ENCODE measurements at regions not wholly inside any gene's neighbourhood (a gene's known extent, or its start where the extent isn't known, plus 50 kb on each side); places are given as distances from the start of the nearest gene placed in this dataset.

- TF ChIP-seq POU6F1 (CRISPR knock-in tag; IDR thresholded peaks at IDR 0.05; ENCODE audit: borderline replicate concordance, low read depth) (no peak), SNAI2 (CRISPR knock-in tag; IDR thresholded peaks at IDR 0.05) (no peak), OSR1 (CRISPR knock-in tag; IDR thresholded peaks at IDR 0.05) (no peak), RARB (CRISPR knock-in tag; IDR thresholded peaks at IDR 0.05) (no peak), ARNTL (CRISPR knock-in tag; IDR thresholded peaks at IDR 0.05; ENCODE audit: borderline replicate concordance, low read depth) (no peak), PATZ1 (CRISPR knock-in tag; IDR thresholded peaks at IDR 0.05; ENCODE audit: borderline replicate concordance) (no peak), CSRNP3 (CRISPR knock-in tag; IDR thresholded peaks at IDR 0.05) (no peak), TCF4 (CRISPR knock-in tag; IDR thresholded peaks at IDR 0.05; ENCODE audit: borderline replicate concordance) (no peak), ZC3H10 (CRISPR knock-in tag; IDR thresholded peaks at IDR 0.05) (no peak), ISL1 (CRISPR knock-in tag; IDR thresholded peaks at IDR 0.05) (no peak), ZFP3 (CRISPR knock-in tag; IDR thresholded peaks at IDR 0.05) (no peak)
These were observed 360.5 kb downstream of the RSL24D1 start for GRCh38 chr15:54836052-54836795.

Data from SK-N-SH treated with all-trans-retinoic acid at 6 μM for 48 hours (cell line).